GM21786 (cell line): ENCODE measurements at regions not wholly inside any gene's neighbourhood (a gene's known extent, or its start where the extent isn't known, plus 50 kb on each side); places are given as distances from the start of the nearest gene placed in this dataset.

ENCODE experiments used
- ATAC-seq: cut with Tn5 transposase; IDR thresholded peaks from one replicate; pipeline ENCODE4 v1.9.1; 2021; ENCODE audit not compliant: unreplicated experiment

- no peak for ATAC-seq
Measured at GRCh38 chr13:78428646-78429045, 174.7 kb downstream of the POU4F1 start.

- no peak for ATAC-seq
Measured at GRCh38 chr13:78426183-78426582, 177.2 kb downstream of the POU4F1 start.

GRCh38 chr13:78420814-78421213 lies 182.5 kb downstream of the POU4F1 start:
- peak; percentile 89 for ATAC-seq

DNA sequence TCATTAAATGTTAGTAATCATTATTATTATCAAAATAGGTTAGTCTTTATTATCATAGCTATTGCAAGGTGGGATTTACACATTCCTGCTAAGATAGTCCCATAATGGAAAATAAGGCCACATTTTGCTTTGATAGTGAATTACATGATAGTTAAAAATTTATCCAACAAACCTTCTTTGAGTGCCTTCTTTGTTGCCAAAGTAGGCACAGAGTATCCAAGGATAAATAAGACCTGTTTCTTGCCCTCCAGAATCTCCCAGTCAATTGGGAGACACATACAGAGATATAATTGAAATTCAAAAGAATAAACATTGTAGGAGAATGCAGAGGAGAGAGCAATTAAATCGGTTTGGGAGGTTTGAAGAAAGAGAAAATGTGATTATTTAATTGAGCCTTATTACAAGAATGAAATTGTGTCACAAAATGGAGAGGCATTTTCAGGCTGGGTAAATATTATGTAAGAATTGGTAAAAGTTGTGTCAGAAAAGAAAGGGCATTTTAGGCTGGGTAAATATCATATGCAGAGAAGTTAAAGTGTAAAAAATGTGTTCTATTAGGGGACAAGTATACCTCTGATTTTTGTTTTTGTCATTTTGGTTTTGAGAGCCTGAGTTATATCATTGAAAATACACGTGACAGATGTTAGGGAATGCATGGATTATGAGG lies 189.3 kb downstream of the POU4F1 start:
- ATAC-seq, result no peak

GRCh38 chr13:78410847-78411246 lies 192.5 kb downstream of the POU4F1 start:
- no peak for ATAC-seq

DNA sequence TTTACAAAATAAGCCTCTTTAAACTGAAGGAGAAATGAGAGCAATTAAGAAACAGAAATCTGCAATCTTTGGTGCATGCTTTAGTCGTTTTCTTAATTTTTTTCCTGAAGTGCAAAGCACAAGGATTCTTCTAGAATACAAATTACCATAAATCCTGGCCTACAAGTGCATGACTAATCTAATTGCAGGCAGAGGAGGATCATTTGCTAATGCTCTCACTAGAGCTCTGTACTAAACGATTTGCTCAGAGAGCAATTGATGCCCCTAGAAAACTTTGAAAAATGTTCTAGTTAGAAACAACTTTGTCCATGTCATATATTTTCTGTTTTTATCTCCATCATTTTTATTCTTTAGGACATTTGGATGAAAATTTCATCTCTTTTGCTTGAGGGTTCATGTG lies 193.2 kb downstream of the POU4F1 start:
- ATAC-seq, result no peak

DNA sequence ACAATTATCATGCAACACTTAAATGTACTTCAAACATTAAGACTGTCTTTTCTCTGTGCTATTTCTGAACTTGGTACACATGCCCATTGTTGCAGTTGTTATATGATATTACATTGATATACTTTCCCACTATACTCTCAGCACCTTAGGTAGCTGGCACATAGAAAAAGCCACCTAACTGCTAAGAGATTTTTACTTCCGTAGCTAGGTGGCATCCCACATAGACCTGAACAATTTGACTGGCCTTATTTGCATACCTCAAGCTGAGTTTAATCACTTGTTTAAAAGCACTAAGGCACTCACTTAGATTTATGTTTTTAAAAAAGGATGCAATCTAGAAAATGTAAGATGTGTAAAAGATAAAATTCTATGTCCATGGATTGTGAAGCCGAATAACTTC lies 194.2 kb downstream of the POU4F1 start:
- ATAC-seq, result peak; percentile 67

DNA sequence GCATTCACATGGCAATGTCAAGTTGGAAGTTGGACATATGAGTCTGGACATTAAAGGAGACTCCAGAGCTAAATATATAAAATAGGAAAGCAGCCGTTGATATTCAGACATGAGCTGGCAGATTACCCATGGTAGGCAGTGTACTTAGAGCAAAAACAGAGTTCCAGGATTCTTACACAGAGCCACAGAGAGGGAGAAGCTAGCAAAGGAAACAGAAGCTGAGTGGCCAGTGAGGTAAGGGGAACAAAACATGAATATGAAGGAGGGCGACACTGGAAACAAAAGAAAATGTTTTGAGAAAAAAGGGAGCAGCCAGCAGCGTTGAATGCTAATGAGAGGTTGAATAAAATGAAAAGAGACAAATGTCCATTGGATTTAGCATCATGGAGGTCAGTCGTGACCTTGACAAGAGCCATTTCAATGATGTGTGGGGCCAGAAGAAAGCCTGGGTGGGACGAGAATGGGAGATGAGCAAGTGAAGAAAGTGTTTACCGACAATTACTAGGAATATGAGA lies 198.4 kb downstream of the POU4F1 start:
- no peak for ATAC-seq

DNA sequence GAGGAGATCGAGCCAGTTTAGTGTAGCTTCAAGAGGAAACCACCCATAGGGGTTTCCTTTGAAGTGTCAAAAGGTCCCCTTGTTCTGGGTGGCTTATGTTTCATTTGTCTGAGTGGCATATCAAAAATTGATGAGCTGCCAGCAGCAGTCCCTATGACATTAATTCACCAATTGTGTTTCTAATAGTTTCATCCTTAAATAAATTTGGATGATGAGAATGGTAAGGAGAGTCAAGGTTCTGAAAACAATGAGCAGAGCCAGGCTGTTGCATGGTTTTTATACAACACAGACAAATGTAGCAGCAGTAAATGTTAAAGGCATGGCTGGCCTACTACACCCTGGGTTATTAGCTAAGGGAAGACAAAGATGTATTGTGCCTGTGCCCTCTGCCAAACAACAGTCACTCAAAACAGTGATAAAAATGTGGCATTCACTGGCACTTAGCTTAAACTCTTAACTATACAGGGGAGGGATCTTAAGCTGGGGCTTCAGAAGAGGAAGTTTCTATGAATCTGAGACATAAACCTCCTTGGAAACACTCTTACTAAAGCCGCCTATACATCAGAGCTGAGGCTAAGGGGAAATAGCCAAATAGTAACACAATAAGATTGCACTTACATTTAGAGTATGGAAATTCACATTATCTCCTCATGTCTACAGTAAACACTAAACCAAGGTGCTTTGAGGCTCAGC lies 200.5 kb downstream of the POU4F1 start:
- ATAC-seq, result no peak

DNA sequence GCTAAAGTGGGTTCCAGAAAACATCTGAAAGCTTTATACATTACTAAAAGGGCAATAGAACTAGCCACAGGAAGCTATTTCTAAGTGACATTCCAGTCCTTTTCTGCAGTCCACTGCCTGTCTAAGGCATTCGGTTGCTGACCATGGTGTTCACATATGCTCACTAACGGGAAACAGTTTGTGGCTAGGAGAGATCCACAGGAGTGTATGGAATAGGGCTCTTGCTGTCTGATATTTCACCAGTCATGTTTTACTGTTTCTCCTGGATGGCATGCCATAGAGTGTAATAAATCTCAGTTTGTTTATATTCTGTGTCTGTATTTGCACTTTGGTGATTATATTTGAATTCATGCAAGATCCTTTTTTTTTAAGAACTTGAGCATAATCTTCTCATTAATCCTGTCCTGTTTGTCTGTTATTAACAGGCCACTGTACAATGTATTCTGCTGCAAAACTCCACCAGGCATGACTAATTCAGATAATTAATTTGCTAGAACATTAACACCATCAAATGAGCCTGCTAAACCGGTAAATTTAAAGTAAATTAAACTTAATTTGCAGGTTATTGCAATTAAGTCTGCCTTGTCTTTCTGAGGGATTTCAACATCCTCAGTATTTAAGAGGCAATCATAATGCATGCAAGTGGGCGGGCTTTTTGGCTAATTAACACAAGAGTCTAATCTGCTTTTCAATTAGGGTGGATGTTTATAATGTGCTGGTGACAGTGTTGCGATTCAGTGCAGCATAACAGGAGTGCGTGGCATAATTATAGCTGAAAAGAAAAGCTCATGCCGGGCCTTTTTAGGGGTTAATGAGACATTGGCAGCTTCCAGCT lies 201.3 kb downstream of the POU4F1 start:
- no peak for ATAC-seq

DNA sequence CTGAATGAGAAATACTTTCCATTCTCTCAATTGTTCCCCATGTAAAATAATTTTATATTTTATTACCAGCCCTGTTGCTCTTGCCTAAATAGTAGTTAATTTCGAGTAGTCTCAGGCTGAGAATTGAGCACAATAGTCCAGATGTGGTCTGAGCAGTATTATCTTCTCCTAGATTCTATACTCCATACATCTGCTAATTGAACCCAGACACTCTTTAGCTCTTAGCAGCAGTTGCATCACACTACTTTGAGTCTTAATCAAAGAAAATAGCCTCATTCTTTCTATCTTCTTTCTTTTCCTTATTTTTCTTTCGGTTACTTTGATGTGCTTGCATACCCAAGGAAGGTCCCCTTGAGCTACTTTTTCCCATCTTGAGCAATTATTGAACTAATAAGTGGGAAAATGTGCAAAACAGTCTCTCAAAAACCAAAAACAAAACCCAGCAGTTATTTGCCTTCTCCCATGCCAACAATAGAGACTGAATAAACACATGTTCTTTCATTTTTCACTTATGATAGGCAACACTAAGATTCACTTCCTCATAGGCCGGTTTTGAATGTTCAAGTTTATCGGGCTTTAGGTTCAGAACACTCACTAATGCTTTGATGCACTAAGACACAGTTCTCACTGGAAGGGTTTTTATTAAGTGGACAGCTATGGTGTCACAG lies 204.5 kb downstream of the POU4F1 start:
- peak; percentile 97 for ATAC-seq

- no peak for ATAC-seq
Measured at GRCh38 chr13:78393286-78394142, 209.8 kb downstream of the POU4F1 start.

DNA sequence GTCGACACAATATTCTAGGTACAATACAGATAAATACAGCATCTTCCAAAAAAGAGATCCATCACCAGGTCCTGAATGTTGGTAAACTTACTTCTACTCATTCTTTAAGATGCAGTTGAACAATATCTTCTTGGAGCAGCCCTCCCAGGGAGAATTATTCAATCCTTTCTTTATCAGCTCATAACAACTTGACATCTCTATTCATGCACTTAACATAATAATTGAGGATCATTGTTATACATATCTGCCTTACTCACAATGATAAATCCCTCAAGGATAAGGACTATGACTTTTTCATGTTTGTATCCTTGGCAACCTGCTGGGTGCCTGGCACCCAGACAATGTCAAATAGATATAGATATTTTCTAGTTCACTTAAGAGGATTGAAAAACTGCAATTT lies 219.5 kb downstream of the POU4F1 start:
- no peak for ATAC-seq

DNA sequence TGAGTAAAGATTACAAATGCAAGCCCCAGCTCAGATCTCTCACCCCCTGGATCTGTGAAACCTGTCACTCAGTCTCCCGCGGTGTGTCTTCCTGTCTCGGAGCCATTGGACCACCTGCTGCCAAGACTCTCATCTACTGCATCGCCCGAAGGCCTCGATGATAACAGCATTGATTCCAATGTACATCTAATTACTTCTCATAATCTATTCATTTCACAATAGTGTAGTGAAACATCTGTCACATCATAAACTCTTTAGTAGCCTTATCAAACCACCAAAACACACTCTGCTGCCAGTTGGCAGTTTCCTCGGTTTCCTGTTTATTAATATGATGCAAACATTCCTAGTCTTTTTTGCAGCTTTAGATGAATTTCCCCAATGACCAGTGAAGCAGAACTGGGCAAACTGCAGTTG lies 220.3 kb downstream of the POU4F1 start:
- no peak for ATAC-seq

- no peak for ATAC-seq
Measured at GRCh38 chr13:78382491-78382890, 220.9 kb downstream of the POU4F1 start.

DNA sequence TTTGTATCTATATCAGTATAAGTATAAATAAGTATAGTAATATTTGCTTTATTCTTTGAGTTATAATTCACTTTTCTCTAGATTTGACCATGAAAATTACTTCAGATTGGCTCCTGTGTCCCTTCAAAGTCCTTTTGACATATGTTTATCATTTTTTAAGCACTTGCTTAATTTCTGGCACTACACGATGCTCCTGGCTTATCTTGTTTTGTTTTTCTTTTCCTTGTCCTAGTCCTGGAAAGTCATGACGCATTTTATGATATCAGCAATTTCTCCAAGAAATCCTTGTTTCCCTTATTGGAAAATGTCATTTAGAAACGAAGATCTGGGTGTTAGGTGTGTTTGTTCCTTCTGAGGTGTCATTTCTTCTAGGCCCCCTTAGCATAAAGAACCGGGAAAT lies 226.5 kb downstream of the POU4F1 start:
- ATAC-seq, result no peak

- ATAC-seq, result no peak
Measured at GRCh38 chr13:78376033-78376432, 227.3 kb downstream of the POU4F1 start.

DNA sequence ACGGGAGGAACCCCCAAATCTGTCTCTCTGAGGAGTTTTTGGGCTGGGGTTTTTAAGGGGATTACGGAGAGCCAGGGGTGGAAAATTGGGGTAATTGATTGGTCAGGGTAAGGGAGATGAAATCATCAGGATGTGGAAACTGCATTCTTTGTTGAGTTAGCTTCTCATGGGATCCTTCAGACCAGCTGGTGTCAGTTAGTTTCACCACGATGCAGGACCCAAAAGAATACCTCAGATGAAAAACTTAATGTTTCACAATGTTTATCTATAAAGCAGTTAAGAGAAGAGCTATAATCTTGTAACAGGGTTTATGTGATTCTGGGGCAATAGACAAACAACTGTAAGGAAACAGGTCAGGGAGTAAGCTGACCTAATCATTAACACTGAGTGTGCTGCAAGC lies 230.8 kb downstream of the POU4F1 start:
- no peak for ATAC-seq

- no peak for ATAC-seq
Measured at GRCh38 chr13:78370231-78370630, 233.1 kb downstream of the POU4F1 start.

- no peak for ATAC-seq
Measured at GRCh38 chr13:78364711-78365110, 238.6 kb downstream of the POU4F1 start.
